ENCODE measurements at regions not wholly inside any gene's neighbourhood (a gene's known extent, or its start where the extent isn't known, plus 50 kb on each side); places are given as distances from the start of the nearest gene placed in this dataset.

DNA sequence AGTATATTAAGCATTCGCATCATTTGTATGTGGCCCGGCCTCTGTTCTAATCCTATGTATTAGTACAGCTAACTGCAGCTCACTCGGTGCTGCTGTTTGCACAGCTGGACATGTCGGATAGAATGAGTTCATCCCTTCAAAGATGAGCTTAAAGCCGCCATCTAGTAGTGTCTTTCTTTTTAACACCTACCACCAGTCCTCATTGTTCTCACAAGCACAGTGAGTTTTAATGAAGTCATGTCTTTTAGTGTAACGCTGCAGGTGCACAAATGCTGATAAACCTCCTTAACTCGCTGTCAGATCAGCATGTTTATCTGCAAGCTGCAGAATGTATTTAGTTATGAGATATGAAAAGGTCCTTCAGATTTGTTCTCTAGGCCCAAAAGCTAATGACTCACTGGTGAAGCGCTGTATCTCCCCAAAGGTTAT lies 247.5 kb downstream of the MTERF1 start:
- TF ChIP-seq CTCF (IDR thresholded peaks at IDR 0.05) (no peak), ZFX (IDR thresholded peaks at IDR 0.05; ENCODE audit: borderline replicate concordance) (no peak)

Data from 22Rv1 (cell line).